ENCODE measurements at regions not wholly inside any gene's neighbourhood (a gene's known extent, or its start where the extent isn't known, plus 50 kb on each side); places are given as distances from the start of the nearest gene placed in this dataset.
A peak's percentile ranks its signal among the peaks of the same experiment; 100 is the strongest.

DNA sequence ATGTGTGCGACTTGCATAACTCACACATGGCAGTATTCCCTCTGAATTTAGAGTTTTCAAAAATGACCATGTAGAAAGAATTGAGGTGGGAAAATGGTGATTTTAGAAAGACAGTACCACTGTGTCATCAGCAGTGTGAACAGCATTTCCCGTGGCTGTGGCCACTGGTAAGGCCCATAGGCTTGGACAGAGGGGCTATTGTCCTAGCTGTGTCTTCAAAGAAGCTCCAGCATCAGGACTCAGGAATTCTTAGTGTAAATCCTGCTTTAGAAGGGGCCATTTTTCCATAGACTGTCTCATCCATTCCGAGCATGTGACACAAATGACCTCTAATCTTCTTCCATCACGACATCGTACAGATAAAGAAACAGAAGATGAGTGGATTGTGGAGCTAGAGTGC lies 119.3 kb upstream of the BACE2 start:
- no peak for DNase-seq

DNA sequence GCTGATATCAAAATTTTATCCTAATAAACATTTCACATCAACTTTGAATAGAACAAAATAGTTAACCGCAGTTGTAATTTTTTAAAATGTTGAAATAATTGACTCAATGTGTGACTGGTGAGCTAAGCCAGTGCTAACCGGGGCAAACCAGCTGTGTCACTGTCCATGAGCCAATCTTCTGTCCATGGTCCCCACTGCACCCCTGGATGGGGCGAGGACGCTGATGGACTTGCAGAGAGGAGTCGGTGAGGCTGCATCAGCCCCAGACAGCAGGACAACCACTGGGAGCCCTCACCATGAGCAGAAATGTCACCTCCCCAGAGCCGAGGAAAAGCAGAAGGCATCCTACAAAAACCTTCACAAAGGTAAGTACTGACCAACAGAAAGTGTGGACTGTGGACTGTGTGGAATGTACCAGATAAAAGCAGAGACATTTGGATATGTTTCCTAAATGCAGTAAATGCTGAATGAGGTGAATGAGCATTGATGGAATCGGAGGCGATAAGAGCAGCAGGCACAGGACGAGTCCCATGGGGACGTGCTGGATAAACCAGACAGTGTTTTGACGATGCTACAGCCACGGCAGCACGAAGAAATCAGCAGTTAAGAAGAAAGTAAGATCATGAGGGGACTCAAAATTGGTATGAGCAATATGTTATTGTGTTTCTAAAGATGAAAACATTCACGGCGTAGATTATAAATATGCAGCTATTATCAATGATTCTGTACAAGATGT lies 115.0 kb upstream of the BACE2 start:
- DNase-seq: no peak

- DNase-seq: peak; percentile 26
These were observed 113.9 kb upstream of the BACE2 start for GRCh38 chr21:41054018-41054578.

GRCh38 chr21:41055266-41055665 lies 112.7 kb upstream of the BACE2 start:
- peak; percentile 68 for DNase-seq

- no peak for DNase-seq
These were observed 108.1 kb upstream of the BACE2 start for GRCh38 chr21:41059871-41060270.

- DNase-seq: no peak
These were observed 106.3 kb upstream of the BACE2 start for GRCh38 chr21:41061701-41062100.

DNA sequence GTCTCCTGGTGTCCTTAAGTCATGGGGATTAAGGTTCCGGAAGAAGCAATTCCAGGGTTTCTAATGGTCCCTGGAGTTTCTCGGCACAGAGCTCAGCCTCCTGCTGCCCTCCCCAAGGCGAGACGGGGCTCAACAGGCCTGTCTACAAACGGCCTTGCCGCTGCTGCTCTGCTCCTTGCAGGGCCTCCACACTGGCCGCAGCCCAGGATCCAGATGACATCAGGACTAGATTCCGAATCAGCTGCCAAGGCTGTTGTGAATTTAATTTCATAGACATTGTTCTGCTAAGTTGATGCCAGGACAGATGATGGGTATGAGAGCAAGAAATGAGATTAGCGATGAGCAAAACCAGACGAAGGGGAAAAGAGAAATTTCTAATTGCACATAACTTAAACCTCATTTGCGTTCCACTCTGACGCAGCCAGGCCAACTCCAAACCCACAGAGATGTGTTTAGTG lies 103.6 kb upstream of the BACE2 start:
- peak; percentile 47 for DNase-seq

GRCh38 chr21:41064951-41065350 lies 103.0 kb upstream of the BACE2 start:
- no peak for DNase-seq

DNA sequence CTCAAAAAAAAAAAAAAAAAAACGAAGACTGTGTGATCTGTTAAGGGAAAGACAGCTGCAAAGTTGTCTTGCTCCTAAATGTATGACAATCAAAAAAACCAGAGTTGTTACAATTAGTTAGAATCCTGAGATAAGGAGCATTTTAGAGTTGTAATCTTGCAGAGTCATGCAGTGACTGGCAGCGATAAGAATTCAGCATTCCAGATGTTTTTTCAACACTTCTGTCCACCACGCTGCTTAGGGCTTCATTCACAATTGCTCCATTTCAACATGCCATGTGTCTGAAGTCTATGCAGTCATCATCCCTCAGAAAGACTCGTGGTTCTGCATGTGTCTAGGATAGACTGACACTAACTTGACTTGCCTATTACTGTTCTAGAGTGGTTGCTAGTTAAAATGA lies 102.4 kb upstream of the BACE2 start:
- DNase-seq: no peak

GRCh38 chr21:41066086-41066938 lies 101.6 kb upstream of the BACE2 start:
- no peak for DNase-seq

DNA sequence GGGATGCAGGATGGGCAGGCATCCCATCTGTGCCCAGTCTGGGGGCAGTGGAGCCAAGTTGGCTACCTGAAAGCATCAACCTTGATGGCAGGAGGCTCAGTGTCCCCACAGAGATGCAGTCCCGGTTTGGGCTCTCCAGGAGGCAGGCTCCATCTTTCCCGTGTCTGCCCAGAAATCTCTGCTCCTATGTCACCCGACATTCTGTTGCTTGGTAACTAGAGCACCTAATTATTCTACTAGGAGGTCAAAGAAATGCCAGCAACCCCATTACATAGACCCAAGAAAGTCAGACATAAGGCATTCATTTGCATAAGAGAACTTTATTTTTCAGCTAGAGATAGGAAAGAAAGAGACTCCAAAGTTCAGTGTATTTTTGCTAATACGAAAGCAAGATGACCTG lies 100.3 kb upstream of the BACE2 start:
- DNase-seq: peak; percentile 70

DNA sequence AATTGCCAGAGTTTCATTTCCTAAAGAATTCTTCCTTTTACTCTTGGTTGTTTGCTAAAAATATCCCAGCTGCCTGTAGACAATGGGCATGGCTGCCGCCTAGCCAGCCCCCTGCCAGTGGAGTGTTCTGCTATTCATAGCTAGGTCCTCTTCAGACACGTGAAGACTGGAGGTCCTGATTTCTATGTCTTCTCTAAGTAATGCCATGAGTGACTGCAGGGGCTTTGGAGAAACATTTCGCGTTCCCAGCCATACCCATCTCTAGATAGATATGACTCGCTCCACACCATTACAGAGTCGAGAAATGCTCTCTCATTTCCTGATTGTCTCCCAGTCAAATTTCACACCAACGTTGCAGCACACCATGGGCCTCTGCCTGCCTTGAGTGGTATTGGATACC lies 99.5 kb upstream of the BACE2 start:
- DNase-seq: peak; percentile 76

DNA sequence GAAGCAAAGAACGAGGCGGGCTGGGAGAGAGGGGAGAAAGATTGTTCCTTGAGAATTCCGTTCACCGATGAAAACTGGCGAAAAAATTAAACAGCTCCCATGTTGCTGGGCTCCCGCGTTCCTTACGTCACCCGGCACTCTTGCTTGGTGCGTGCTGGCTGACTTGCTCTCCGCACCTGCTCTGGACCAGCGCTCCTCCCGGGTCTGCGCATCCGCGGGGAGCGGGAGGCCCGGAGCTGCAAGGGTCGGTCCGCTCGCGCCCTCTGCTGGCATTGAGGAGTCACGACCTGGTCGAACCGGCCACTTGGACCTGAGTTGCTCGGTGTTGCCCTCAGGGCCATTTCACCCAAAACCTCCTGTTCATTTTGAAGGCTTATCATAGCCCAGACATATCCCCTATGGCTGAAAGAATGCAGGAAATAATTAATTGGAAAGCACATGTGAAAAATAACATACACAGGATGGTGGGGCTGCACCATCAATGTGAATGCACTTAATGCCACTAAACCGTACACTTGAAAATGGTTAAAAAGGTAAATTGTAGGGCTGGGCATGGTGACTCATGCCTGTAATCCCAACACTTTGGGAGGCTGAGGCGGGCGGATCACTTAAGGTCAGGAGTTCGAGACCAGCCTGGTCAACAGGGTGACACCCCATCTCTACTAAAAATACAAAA lies 98.9 kb upstream of the BACE2 start:
- DNase-seq: peak; percentile 98

DNA sequence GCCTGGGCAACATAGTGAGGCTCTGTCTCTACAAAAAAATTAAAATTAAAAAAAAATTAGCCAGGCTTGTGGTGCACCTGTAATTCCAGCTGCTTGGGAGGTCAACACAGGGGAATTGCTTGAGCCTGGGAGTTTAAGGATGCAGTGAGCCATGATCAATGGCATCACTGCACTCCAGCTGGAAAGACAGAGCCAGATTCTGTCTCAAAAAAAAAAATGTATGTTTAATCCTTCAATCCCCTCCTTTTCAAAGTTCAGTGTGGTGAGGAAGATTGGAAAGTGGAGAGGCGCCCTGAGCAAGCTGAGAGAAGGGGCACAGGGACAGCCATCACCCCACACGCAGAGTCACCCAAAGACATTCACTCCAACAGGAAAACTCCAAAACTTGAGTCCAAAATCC lies 97.7 kb upstream of the BACE2 start:
- DNase-seq: no peak

DNA sequence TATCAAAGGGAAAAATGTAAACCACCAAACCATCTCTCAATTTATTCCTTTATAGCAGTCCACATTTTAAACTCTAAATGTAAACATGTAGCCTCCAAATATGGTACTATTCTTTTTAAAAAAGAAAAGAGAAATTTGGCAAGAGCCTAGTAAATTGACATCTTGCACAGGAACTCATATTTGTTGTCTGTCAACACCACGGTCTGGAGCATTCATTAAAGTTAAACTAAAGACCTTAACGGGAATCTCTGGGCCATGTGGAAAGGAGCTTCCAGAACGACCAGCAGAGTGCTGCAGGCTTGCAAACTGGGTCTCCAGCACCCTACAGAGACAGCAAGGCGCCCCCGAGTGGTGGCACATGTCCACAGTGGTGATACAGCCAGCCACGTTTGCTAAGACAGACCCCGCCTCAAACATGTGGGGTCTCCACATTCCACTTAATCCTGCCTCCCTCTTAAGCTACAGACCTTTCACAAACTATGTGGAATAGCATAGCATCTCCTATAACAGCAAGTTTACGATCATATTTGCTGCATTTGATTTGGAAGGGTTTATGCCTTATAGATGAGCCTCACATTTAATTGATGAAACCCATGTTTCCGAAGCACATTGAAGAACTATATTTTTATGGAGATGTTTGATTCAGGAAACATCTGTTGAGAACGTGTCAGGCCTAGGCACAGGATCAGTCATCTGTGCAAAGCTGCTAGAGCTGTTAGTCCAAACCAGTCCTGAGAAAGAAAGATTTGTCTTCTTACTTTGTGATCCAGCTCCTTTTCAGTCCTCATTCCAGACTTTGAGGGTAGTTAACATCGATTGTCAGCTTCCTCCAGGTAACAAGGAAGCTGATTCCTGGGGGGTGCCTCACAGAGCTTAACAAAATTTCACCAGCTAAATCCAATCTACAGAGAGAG lies 96.4 kb upstream of the BACE2 start:
- peak; percentile 66 for DNase-seq

DNA sequence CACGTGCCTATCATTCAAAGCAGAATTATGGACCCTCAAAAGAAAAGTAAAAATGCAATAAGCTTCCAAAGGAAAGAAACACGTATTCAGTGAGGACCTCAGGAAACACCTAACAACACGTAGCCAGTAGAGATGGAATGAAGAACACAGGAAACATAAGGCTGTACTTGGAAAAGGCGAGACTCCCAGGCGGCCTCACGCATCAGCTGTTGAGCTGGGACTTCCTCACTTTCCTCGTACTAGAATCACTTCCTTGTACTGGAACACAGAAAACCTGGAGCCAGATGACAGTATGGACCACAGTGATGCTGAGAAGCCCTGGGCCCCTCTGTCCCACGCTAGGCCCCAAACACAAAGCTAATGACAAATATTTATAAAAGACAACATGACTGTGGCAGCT lies 94.4 kb upstream of the BACE2 start:
- no peak for DNase-seq

- no peak for DNase-seq
These were observed 93.4 kb upstream of the BACE2 start for GRCh38 chr21:41074396-41075184.

DNA sequence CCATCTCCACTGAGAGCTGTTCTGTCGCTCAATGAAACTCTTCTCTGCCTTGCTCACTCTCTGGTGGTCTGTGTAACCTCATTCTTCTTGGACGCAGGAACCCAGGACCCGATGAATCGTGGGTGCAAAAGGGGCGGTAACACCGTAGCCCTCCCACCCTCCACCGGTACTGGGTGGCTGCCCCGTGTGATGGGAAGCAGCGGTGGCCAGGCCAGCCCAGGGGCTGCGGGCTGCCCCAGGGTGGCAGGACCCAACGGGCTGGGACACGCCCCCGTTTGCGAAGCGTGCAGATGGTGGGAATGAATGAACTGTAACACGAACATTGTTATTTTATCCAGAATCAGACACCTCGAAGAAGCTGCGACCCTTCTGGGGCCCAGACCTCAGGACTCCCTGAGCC lies 92.3 kb upstream of the BACE2 start:
- no peak for DNase-seq

- DNase-seq: no peak
These were observed 91.9 kb upstream of the BACE2 start for GRCh38 chr21:41076064-41076463.

- DNase-seq: no peak
These were observed 88.8 kb upstream of the BACE2 start for GRCh38 chr21:41079159-41079558.

DNA sequence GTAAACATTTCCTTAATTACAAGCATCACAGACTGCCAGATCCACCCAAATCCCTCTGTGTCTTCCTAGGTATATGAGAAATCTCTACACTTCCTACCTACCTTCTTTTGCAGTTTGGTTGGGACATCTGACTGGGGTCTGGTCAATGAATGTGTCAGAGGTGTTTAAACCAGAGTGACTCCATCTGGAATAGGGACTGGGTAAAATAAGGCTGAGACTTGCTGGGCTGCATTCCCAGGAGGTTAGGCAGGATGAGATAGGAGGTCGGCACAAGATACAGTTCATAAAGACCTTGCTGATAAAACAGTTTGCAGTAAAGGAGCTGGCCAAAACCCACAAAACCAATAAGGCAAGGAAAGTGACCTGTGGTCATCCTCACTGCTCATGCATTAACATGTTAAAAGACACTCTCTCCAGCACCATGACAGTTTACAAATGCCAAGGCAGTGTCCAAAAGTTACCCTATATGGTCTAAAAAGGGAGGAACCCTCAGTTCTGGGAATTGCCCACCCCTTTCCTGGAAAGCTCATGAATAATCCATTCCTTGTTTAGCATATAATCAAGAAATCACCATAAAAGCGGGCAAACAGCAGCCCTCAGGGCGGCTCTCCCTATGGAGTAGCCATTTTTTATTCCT lies 87.4 kb upstream of the BACE2 start:
- no peak for DNase-seq

Measured in NCI-H69 (cell line).